ENCODE measurements at regions not wholly inside any gene's neighbourhood (a gene's known extent, or its start where the extent isn't known, plus 50 kb on each side); places are given as distances from the start of the nearest gene placed in this dataset.

- TF ChIP-seq JUNB (IDR thresholded peaks at IDR 0.05; ENCODE audit: unreplicated experiment), result no peak
- no peak for TF ChIP-seq REST (IDR thresholded peaks at IDR 0.05; ENCODE audit: unreplicated experiment)
- TF ChIP-seq POLR2AphosphoS5 (IDR thresholded peaks at IDR 0.05; ENCODE audit: low read depth), result no peak
- TF ChIP-seq ETS1 (IDR thresholded peaks at IDR 0.05), result no peak
- TF ChIP-seq ZNF331 (CRISPR knock-in tag; IDR thresholded peaks at IDR 0.05; ENCODE audit: low read depth), result no peak
- TF ChIP-seq STAT1 (IDR thresholded peaks at IDR 0.05; ENCODE audit: unreplicated experiment), result no peak
- no peak for TF ChIP-seq ZNF462 (CRISPR knock-in tag; IDR thresholded peaks at IDR 0.05)
- TF ChIP-seq EZH2phosphoT487 (IDR thresholded peaks at IDR 0.05; ENCODE audit: unreplicated experiment), result no peak
- no peak for TF ChIP-seq EZH2 (IDR thresholded peaks at IDR 0.05; ENCODE audit: low read depth, unreplicated experiment)
- no peak for TF ChIP-seq CREB1 (CRISPR knock-in tag; IDR thresholded peaks at IDR 0.05; ENCODE audit: low read depth)
- no peak for TF ChIP-seq NANOG (IDR thresholded peaks at IDR 0.05; ENCODE audit: borderline replicate concordance)
- no peak for TF ChIP-seq ZNF114 (CRISPR knock-in tag; IDR thresholded peaks at IDR 0.05)
- Histone ChIP-seq H3K4me1 (ENCODE audit: insufficient read depth) (peaks cover 6% of the 10 kb centered on the region), H3K9me2 (ENCODE audit: insufficient read depth) (no peaks in the 10 kb centered on the region), H3K27ac (ENCODE audit: low read depth) (no peak overlapping the region), H3F3A (replicated peaks; ENCODE audit: low read depth) (no peaks in the 10 kb centered on the region), H3K4me2 (no peak overlapping the region), H2AFZ (no peak overlapping the region), H3K4me3 (no peak overlapping the region), H3K27me3 (ENCODE audit: insufficient read depth) (no peaks in the 10 kb centered on the region), H4K20me1 (replicated peaks; ENCODE audit: insufficient read depth) (no peaks in the 10 kb centered on the region), H3K79me2 (replicated peaks; ENCODE audit: insufficient read depth) (no peaks in the 10 kb centered on the region), H3K36me3 (ENCODE audit: insufficient read depth) (no peaks in the 10 kb centered on the region)
- H3K4me1 Mint-ChIP-seq, result peaks cover 24% of the 10 kb centered on the region
- peaks cover 6% of the 10 kb centered on the region; the same call in 2 of the 3 replicates for H3K9me3 Mint-ChIP-seq
- ATAC-seq, result no peak
- DNase-seq (ENCODE audit: low spot score), result no peak
- H3K27me3 Mint-ChIP-seq (ENCODE audit: insufficient read depth, low read depth, poor library complexity), result peaks cover 10% of the 10 kb centered on the region
- H3K27ac Mint-ChIP-seq, result no peak overlapping the region
- no peak overlapping the region for H3K4me3 Mint-ChIP-seq
- H3K36me3 Mint-ChIP-seq (ENCODE audit: low read depth), result no peaks in the 10 kb centered on the region
These were observed 180.5 kb upstream of the NECTIN1 start for GRCh38 chr11:119909495-119909894.
